MM.1S (cell line): ENCODE measurements at regions not wholly inside any gene's neighbourhood (a gene's known extent, or its start where the extent isn't known, plus 50 kb on each side); places are given as distances from the start of the nearest gene placed in this dataset.
"Not testable (repeated sequence)": the region's sequence is repeated elsewhere in the genome, so short reads cannot be mapped to it uniquely, and the experiment has no call there.

Source experiments
- EZH2phosphoT487 ChIP-seq: fragments of 300-600 bp; sonication (generic); IDR thresholded peaks from 2 replicates; pipeline ENCODE4 v1.6.1; 2018; ENCODE audit warnings: antibody characterized with exemption, low read length
- TF ChIP-seq, protein P1 (sequence below): fragments of 300-600 bp; sonication (generic); IDR thresholded peaks from 2 replicates; pipeline ENCODE4 v1.5.1; 2016; ENCODE audit warnings: antibody characterized with exemption, low read length, mixed read lengths

DNA sequence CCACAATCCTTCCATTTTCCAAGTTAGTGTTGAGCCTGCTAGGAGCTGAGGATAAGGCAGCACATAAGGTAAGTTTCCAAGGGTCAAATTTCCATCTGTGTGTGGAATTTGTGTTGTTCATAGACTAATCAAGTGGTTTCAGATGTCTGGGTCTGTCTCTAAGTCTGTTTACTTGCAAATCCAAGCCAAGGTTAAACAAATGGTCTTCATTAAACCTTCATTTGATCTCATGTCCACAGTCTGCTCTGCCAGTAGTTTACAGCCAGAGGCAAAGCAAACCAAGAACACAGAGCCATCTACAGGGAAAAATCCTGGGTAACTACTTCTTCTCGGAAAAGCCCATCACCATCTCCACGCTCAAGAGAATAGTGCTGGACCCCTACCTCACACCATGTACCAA is 5450.2 kb upstream of the TPTE start:
- TF ChIP-seq, protein P1, sequence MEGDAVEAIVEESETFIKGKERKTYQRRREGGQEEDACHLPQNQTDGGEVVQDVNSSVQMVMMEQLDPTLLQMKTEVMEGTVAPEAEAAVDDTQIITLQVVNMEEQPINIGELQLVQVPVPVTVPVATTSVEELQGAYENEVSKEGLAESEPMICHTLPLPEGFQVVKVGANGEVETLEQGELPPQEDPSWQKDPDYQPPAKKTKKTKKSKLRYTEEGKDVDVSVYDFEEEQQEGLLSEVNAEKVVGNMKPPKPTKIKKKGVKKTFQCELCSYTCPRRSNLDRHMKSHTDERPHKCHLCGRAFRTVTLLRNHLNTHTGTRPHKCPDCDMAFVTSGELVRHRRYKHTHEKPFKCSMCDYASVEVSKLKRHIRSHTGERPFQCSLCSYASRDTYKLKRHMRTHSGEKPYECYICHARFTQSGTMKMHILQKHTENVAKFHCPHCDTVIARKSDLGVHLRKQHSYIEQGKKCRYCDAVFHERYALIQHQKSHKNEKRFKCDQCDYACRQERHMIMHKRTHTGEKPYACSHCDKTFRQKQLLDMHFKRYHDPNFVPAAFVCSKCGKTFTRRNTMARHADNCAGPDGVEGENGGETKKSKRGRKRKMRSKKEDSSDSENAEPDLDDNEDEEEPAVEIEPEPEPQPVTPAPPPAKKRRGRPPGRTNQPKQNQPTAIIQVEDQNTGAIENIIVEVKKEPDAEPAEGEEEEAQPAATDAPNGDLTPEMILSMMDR, result not testable (repeated sequence)
- TF ChIP-seq EZH2phosphoT487, result not testable (repeated sequence)
